Tibial nerve (tissue), 4 donors: ENCODE measurements at regions not wholly inside any gene's neighbourhood (a gene's known extent, or its start where the extent isn't known, plus 50 kb on each side); places are given as distances from the start of the nearest gene placed in this dataset.

Source experiments
- DNase-seq, 2 donors: peaks; one replicate each; pipeline ENCODE4 v3.0.0-alpha.2; 2019; ENCODE audit warnings: low spot score in 2 of 2
- H3K27ac ChIP-seq, 4 donors: fragments of 200-600 bp; sonication (generic) in 3 of 4; one replicate each; pipeline ENCODE4 v1.5.1; 2017 to 2019; ENCODE audit warnings: mild to moderate bottlenecking in 1 of 4
- H3K27me3 ChIP-seq, 2 donors: fragments of 200-600 bp; sonication (generic) in 1 of 2; one replicate each; pipeline versions ENCODE4 v1.5.1 to v1.6.0; 2017 to 2019
- H3K36me3 ChIP-seq, 3 donors: fragments of 200-600 bp; sonication (generic); one replicate each; pipeline ENCODE4 v1.5.1; 2018 to 2019
- H3K4me1 ChIP-seq, 4 donors: fragments of 200-600 bp; sonication (generic) in 3 of 4; one replicate each; pipeline ENCODE4 v1.5.1; 2017 to 2019
- H3K4me3 ChIP-seq, 4 donors: fragments of 200-600 bp; sonication (generic) in 3 of 4; one replicate each; pipeline ENCODE4 v1.5.1; 2017 to 2019; ENCODE audit warnings: mild to moderate bottlenecking in 1 of 4, moderate library complexity in 1 of 4
- H3K9me3 ChIP-seq, 4 donors: fragments of 200-600 bp; sonication (generic) in 3 of 4; one replicate each; pipeline ENCODE4 v1.5.1; 2017 to 2019
- CTCF ChIP-seq, 5 experiments: fragments of 200-600 bp in 3 of 5; fragments of 450-650 bp in 2 of 5; sonication (generic) in 3 of 5; IDR thresholded peaks; one replicate each; pipeline ENCODE4 v1.5.1; 2016 to 2019; ENCODE audit warnings: antibody characterized with exemption in 5 of 5, mild to moderate bottlenecking in 3 of 5, moderate library complexity in 2 of 5
- EP300 ChIP-seq, 2 donors: sonication (generic); formaldehyde crosslinking; IDR thresholded peaks; one replicate each; pipeline ENCODE4 v1.6.1; 2017; ENCODE audit warnings: antibody characterized with exemption in 2 of 2, mild to moderate bottlenecking in 1 of 2
- POLR2A ChIP-seq, 2 donors: fragments of 450-650 bp; IDR thresholded peaks; one replicate each; pipeline ENCODE4 v1.6.1; 2017; ENCODE audit warnings: antibody characterized with exemption in 2 of 2, mild to moderate bottlenecking in 2 of 2, moderate library complexity in 2 of 2
- WGBS, 2 donors: methylation state at CpG; one replicate each; pipeline ENCODE4 v1.1.5; 2018; 5-methylcytosine and 5-hydroxymethylcytosine counted together

- Histone ChIP-seq H3K27me3 (no peaks in the 10 kb centered on the region), H3K4me3 (no peak overlapping the region), H3K27ac (no peak overlapping the region), H3K4me1 (no peaks in the 10 kb centered on the region), H3K36me3 (no peaks in the 10 kb centered on the region), H3K9me3 (peaks cover 0 to 10% (median 0%) of the 10 kb centered on the region in 4 donors)
- TF ChIP-seq POLR2A (IDR thresholded peaks at IDR 0.05) (no peak), CTCF (IDR thresholded peaks at IDR 0.05) (no peak), EP300 (IDR thresholded peaks at IDR 0.05) (no peak)
- no peak for DNase-seq
- 70 to 77% methylated on average over 3 of the region's 3 CpGs for WGBS, 2 donors
Measured at GRCh38 chr5:57825031-57825686, 342.5 kb upstream of the ACTBL2 start.

GRCh38 chr5:57824623-57825022, 342.0 kb upstream of the ACTBL2 start:
- TF ChIP-seq EP300 (IDR thresholded peaks at IDR 0.05) (no peak), CTCF (IDR thresholded peaks at IDR 0.05) (no peak), POLR2A (IDR thresholded peaks at IDR 0.05) (no peak)
- Histone ChIP-seq H3K36me3 (no peaks in the 10 kb centered on the region), H3K4me3 (no peak overlapping the region), H3K4me1 (no peaks in the 10 kb centered on the region), H3K27me3 (no peaks in the 10 kb centered on the region), H3K27ac (no peak overlapping the region), H3K9me3 (peaks cover 0 to 15% (median 0%) of the 10 kb centered on the region in 4 donors)
- WGBS, 2 donors, result 88 to 89% methylated on average over 2 of the region's 2 CpGs
- no peak for DNase-seq

GRCh38 chr5:57824047-57824446, 341.4 kb upstream of the ACTBL2 start:
- H3K36me3 ChIP-seq, result no peaks in the 10 kb centered on the region
- WGBS, 2 donors, result 84 to 85% methylated on average over 2 of the region's 2 CpGs
- no peaks in the 10 kb centered on the region for H3K4me1 ChIP-seq
- peaks cover 0 to 16% (median 0%) of the 10 kb centered on the region in 4 donors for H3K9me3 ChIP-seq
- no peak overlapping the region for H3K27ac ChIP-seq
- no peak for TF ChIP-seq EP300 (IDR thresholded peaks at IDR 0.05)
- no peak for TF ChIP-seq CTCF (IDR thresholded peaks at IDR 0.05)
- TF ChIP-seq POLR2A (IDR thresholded peaks at IDR 0.05), result no peak
- H3K4me3 ChIP-seq, result no peak overlapping the region
- no peak for DNase-seq
- no peaks in the 10 kb centered on the region for H3K27me3 ChIP-seq

GRCh38 chr5:57822651-57823050, 340.0 kb upstream of the ACTBL2 start:
- H3K4me3 ChIP-seq, result no peak overlapping the region
- TF ChIP-seq EP300 (IDR thresholded peaks at IDR 0.05) (no peak), POLR2A (IDR thresholded peaks at IDR 0.05) (no peak), CTCF (IDR thresholded peaks at IDR 0.05) (no peak)
- no peak for DNase-seq
- 91% methylated on average over 5 of the region's 5 CpGs for WGBS, 2 donors
- no peaks in the 10 kb centered on the region for H3K27me3 ChIP-seq
- no peaks in the 10 kb centered on the region for H3K4me1 ChIP-seq
- no peaks in the 10 kb centered on the region for H3K36me3 ChIP-seq
- peaks cover 0 to 16% (median 0%) of the 10 kb centered on the region in 4 donors for H3K9me3 ChIP-seq
- no peak overlapping the region for H3K27ac ChIP-seq

GRCh38 chr5:57818397-57818796, 335.8 kb upstream of the ACTBL2 start:
- no peak for TF ChIP-seq EP300 (IDR thresholded peaks at IDR 0.05)
- TF ChIP-seq CTCF (IDR thresholded peaks at IDR 0.05), result no peak
- no peak for TF ChIP-seq POLR2A (IDR thresholded peaks at IDR 0.05)
- H3K36me3 ChIP-seq, result no peaks in the 10 kb centered on the region
- no peak for DNase-seq
- H3K9me3 ChIP-seq, result peaks cover 0 to 16% (median 0%) of the 10 kb centered on the region in 4 donors
- no peaks in the 10 kb centered on the region for H3K27me3 ChIP-seq
- H3K4me3 ChIP-seq, result no peak overlapping the region
- no peak overlapping the region for H3K27ac ChIP-seq
- H3K4me1 ChIP-seq, result peaks cover 0 to 10% (median 0%) of the 10 kb centered on the region in 4 donors
